GM21619 (cell line): ENCODE measurements at regions not wholly inside any gene's neighbourhood (a gene's known extent, or its start where the extent isn't known, plus 50 kb on each side); places are given as distances from the start of the nearest gene placed in this dataset.

ENCODE experiments used
- ATAC-seq: cut with Tn5 transposase; IDR thresholded peaks from one replicate; pipeline ENCODE4 v1.9.1; 2021; ENCODE audit not compliant: unreplicated experiment

- no peak for ATAC-seq
Observed at GRCh38 chr9:105912157-105912862, 218.0 kb downstream of the TMEM38B start.

GRCh38 chr9:105912863-105913516 is 218.6 kb downstream of the TMEM38B start:
- ATAC-seq, result no peak

GRCh38 chr9:105921057-105921726 is 226.9 kb downstream of the TMEM38B start:
- no peak for ATAC-seq

GRCh38 chr9:105928416-105928815 is 234.1 kb downstream of the TMEM38B start:
- no peak for ATAC-seq

- ATAC-seq, result no peak
Observed at GRCh38 chr9:105930011-105930627, 235.8 kb downstream of the TMEM38B start.

GRCh38 chr9:105932276-105932675 is 237.9 kb downstream of the TMEM38B start:
- ATAC-seq, result no peak

DNA sequence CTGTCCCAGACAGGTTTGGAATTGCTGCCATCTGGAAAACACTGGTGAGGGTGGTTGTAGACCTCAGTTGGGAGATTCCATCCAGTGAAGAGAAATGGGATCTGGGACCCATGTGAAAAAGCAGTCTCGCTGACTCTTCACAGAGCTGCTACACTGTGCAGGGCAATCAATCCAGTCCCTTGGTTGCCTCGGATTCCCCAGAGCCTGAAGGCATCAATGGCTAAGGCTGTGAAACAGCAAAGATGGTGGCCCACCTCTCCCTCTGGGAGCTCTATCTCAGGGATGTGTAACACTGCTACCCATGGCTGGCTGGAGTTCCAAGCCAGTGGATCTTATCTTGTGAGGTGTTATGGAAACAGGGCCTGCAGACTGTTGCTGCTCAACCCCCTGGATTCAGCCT is 256.1 kb downstream of the TMEM38B start:
- no peak for ATAC-seq

DNA sequence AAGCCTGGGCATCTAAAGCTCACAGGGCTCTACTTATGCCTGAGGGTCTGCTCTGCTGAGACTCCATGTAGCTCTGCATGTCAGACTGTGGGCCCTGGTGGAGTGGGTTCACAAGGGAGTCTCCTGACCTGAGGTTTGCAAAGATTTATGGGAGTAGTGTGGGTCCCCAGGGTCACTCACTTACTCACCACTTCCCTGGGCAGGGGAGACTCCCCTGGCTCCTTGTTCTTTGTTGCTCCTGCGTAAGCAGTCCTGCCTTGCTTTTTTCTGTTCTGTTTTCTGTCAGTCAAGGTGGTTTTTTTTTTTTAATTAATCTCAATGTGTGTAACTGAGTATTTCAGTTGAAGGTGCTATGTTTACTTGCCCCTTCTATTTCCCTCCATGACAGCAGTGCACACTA is 256.6 kb downstream of the TMEM38B start:
- no peak for ATAC-seq

GRCh38 chr9:105954517-105954916 is 260.2 kb downstream of the TMEM38B start:
- no peak for ATAC-seq

DNA sequence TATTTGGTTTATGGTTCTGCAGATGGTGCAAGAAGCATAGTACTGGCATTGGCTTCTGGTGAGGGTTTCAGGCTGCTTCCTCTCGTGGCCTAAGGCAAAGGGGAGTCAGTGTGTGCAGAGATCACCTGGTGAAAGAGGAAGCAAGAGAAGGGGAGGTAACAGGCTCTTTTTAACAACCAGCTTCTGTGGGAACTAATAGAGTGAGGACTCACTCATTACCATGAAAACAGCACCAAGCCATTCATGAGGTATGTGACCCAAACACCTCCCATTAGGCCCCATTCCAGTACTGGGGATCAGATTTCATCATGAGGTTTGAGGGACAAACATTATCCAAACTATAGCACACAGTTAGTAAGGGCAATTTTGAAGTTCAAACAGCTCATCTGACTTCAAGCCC is 263.5 kb downstream of the TMEM38B start:
- no peak for ATAC-seq

DNA sequence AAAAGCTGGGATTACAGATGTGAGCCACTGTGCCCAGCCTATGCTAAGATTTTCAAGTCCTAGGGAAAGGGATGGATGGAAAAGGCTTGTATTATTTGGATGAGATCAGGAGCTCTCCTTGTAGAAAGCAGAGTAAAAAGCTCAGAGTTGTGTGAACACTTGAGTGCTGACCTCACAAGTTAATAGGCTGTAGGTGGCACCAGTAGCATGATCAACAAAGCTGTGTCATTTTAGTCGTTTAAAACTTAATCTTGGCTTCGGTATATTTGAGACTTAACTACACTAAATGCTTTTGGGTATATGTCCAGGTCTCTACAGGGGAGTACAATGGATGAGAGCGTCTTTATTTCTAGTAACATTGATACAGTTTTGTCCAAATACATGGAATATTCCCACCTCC is 264.2 kb downstream of the TMEM38B start:
- no peak for ATAC-seq

GRCh38 chr9:105959531-105959930 is 265.2 kb downstream of the TMEM38B start:
- ATAC-seq, result no peak

- ATAC-seq, result no peak
Observed at GRCh38 chr9:105963343-105964099, 269.2 kb downstream of the TMEM38B start.

GRCh38 chr9:105964156-105964555 is 269.8 kb downstream of the TMEM38B start:
- ATAC-seq, result no peak

GRCh38 chr9:105966834-105967233 is 272.5 kb downstream of the TMEM38B start:
- ATAC-seq, result no peak

- no peak for ATAC-seq
Observed at GRCh38 chr9:105967248-105967647, 272.9 kb downstream of the TMEM38B start.

DNA sequence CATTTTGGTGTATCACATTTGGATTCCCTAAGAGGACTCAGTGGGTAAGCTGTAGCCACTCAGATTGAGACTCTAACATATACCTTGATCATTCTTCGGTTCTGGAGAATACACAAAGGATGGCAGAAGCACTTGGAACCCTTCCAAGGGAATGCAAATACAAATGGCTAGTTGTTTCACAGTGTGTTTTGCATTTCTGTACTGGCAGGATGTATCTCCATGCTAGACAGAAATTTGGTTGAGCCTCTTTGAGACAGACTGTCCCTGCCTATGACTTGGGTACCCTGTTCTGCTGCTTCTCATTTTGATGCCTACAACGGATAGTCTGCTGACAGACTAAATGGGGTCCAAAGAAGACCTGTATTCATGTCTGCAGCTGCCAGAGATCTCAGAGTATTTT is 273.5 kb downstream of the TMEM38B start:
- no peak for ATAC-seq

DNA sequence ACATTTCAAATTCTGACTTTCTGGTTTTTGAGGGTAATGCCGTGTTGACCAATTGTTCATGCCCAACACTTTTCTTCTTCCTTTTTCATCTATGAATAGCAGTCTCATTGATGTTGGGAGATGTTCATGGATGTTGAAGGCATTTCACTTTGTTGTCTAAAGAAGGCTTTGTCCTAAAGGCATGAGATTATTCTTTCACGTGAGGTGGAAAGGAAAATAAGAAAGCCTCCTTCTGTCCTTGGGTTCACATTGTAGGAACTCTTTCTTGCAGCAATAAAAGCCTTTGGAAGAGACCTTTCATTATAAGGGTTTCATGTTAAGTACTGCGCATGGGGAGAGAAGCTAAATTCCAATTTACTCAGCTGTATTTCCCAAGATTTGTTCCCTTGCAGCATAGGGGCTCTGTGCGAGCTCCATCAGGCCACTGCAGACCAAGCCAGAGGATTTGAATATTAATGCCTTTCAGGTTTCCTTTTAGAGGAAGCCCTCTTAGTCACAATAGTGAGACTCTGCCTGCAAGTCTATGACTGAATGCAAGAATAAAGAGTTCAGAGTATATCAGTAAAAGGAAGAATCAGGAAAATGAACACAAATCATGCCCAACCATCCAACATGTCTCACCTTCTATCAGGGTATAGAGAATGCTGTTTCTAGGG is 274.6 kb downstream of the TMEM38B start:
- ATAC-seq, result no peak

DNA sequence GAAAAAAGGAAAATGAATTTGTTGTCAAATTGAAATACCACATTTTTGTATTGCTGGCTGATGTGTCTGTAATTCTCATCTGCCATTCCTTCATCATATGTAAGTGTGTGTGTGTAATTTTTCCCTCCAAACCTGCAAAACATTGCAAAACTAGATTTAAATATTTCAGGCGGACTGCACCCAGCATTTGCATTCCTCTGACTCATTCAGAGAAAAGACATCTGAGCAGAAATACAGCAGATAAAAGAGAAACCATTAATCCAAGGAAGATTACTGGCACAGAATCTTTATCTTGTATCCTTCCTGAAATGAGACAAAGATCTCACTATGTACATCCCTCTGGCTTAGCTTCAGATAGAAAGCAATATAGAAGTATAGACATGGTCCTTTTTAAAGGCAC is 275.3 kb downstream of the TMEM38B start:
- ATAC-seq, result no peak

DNA sequence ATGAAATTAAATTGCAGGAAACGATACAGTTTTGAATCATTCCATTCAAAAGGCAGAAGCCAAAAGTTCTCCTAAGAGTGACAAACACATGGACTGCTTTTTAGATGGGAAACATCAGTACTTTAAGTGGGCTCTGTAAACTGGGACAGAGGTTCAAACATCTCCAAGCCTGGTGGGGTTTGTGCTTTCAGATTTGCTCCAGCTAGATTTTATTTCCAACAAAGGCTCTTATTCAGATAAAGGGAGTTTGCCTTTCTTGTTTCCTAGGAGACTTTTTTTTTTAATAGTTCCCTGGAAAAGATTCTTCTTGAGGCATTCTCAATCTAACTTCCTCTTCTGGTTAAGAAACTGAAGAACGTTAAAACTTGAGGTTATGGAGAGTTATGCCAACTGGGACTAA is 277.6 kb downstream of the TMEM38B start:
- no peak for ATAC-seq
